ENCODE measurements at regions not wholly inside any gene's neighbourhood (a gene's known extent, or its start where the extent isn't known, plus 50 kb on each side); places are given as distances from the start of the nearest gene placed in this dataset.

DNA sequence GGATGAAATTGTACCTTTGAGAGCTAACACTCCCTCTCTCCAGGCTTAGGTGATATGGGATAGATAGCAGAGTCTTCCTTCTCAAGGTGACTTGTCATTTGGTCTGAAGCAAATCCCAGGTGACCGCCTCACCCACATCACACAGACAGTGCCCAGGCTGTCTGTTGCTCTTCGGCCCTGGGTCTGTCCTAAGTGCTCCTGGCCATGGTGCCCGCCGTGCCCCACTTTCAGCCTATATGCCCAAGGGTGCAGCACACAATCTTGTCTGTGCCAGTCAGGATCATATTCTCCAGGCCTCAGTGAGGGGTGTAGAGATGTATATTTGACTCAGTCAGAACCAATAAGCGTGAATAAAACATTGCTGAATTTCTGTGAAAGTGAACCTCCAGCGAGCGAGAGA, 326.8 kb downstream of the DYSF start (continued):
- TF ChIP-seq ELK1 (IDR thresholded peaks at IDR 0.05; ENCODE audit: low read depth, low read length) (no peak), NRF1 (conservative IDR thresholded peaks at IDR 0.05; ENCODE audit: low read depth, low read length) (no peak)

- ChIA-PET RAD21 (ENCODE audit: unreplicated experiment) (no interaction called here), SMC1A (ENCODE audit: uncharacterized antibody, unreplicated experiment) (no interaction called here), CTCF (no interaction called here), POLR2A (no interaction called here)
- no peak overlapping the region for H3K4me3 ChIP-seq
- no peak overlapping the region for H3K9ac ChIP-seq (ENCODE audit: control insufficient read depth, insufficient read depth, low read length)
- H3K27ac ChIP-seq (ENCODE audit: control insufficient read depth, insufficient read depth) = no peak overlapping the region
- H3K9me3 ChIP-seq (replicated peaks; ENCODE audit: control insufficient read depth, insufficient read depth, low read length) = no peaks in the 10 kb centered on the region
- DNase-seq (ENCODE audit: low read depth, low spot score) (no peak), ATAC-seq (no peak), FAIRE-seq (no peak)
- no peak overlapping the region for H3K4me2 ChIP-seq (ENCODE audit: control insufficient read depth, insufficient read depth)
- no peak overlapping the region for H2AFZ ChIP-seq (ENCODE audit: control insufficient read depth, low read depth, low read length)
- H3K4me1 ChIP-seq (ENCODE audit: control insufficient read depth, insufficient read depth, low read length) = no peaks in the 10 kb centered on the region
- H3K36me3 ChIP-seq (ENCODE audit: control insufficient read depth in 2 of 2, insufficient read depth in 2 of 2, low read length in 1 of 2) = no peaks in the 10 kb centered on the region
- no peaks in the 10 kb centered on the region for H4K20me1 ChIP-seq (ENCODE audit: control insufficient read depth, insufficient read depth)
- no peaks in the 10 kb centered on the region for H3K79me2 ChIP-seq (ENCODE audit: control insufficient read depth, insufficient read depth, low read length)
- in situ Hi-C loops (cut with MboI) (no loop called here), intact Hi-C loops (cut with micrococcal nuclease; ENCODE audit: unreplicated experiment) (no loop called here)
- no peak for TF ChIP-seq POLR2AphosphoS5 (IDR thresholded peaks at IDR 0.05; ENCODE audit: low read length)
- no peak for TF ChIP-seq BCL3 (IDR thresholded peaks at IDR 0.05; ENCODE audit: borderline replicate concordance, insufficient read depth, low read depth, low read length, poor library complexity, severe bottlenecking)
- TF ChIP-seq MEF2A (IDR thresholded peaks at IDR 0.05; ENCODE audit: insufficient read depth, low read depth, low read length) = no peak
- TF ChIP-seq FOS (IDR thresholded peaks at IDR 0.05; ENCODE audit: borderline replicate concordance, extremely low read depth, insufficient read length) = no peak
- no peak for TF ChIP-seq GABPA (IDR thresholded peaks at IDR 0.05; ENCODE audit: low read depth)
- no peak for TF ChIP-seq PAX5 (IDR thresholded peaks at IDR 0.05; ENCODE audit: borderline replicate concordance, low read depth, low read length)
- TF ChIP-seq SUZ12 (IDR thresholded peaks at IDR 0.05; ENCODE audit: unreplicated experiment) = no peak
- no peak for TF ChIP-seq NR2F1 (conservative IDR thresholded peaks at IDR 0.05)
- no peak for TF ChIP-seq PKNOX1 (IDR thresholded peaks at IDR 0.05)
- no peak for TF ChIP-seq E4F1 (IDR thresholded peaks at IDR 0.05; ENCODE audit: borderline replicate concordance, partially characterized antibody)
- TF ChIP-seq SRF (IDR thresholded peaks at IDR 0.05; ENCODE audit: low read depth in 2 of 2, low read length in 2 of 2) = no peak
- no peak for TF ChIP-seq RB1 (IDR thresholded peaks at IDR 0.05; ENCODE audit: borderline replicate concordance)
- no peak for TF ChIP-seq EED (IDR thresholded peaks at IDR 0.05; ENCODE audit: low read depth)
- no peak for TF ChIP-seq TCF3 (IDR thresholded peaks at IDR 0.05; ENCODE audit: borderline replicate concordance, insufficient read depth, low read depth, low read length)
- no TSS peak for BruUV-seq (replicated peaks)
- peaks cover 0 to 1% of the 10 kb centered on the region in 2 experiments; a peak in 3 of 4 replicates for H3K27me3 ChIP-seq (replicated peaks in 1 of 2; ENCODE audit: control insufficient read depth in 2 of 2, insufficient read depth in 2 of 2, low read length in 1 of 2)
Observed at GRCh38 chr2:71779774-71780105, 326.4 kb downstream of the DYSF start.

Data from GM12878 (cell line).